RWPE1 (cell line): ENCODE measurements at regions not wholly inside any gene's neighbourhood (a gene's known extent, or its start where the extent isn't known, plus 50 kb on each side); places are given as distances from the start of the nearest gene placed in this dataset.

Experiments
- CTCF ChIA-PET: fragments of 350-600 bp; sonication (Branson Sonifier 250); formaldehyde crosslinking; extraction: SDS; loops from one replicate; lab custom pipeline; 2021; lab: Yijun Ruan, JAX
- POLR2A ChIA-PET: fragments of 400-600 bp; formaldehyde crosslinking; extraction: SDS; loops from one replicate; lab custom pipeline; 2020; ENCODE audit warnings: antibody characterized with exemption; ENCODE audit not compliant: low non-redundant PET; lab: Yijun Ruan, JAX
- DNase-seq: peaks from one replicate; pipeline ENCODE4 v3.0.0; 2012; ENCODE audit warnings: low spot score
- H3K27ac ChIP-seq: fragments of 450-650 bp; 2 replicates; pipeline ENCODE4 v1.5.1; 2017
- CTCF ChIP-seq: fragments of 450-650 bp; conservative IDR thresholded peaks from 2 replicates; pipeline ENCODE4 v1.5.1; 2017; ENCODE audit warnings: low read depth, mild to moderate bottlenecking

GRCh38 chr12:11965258-11965910 is 105.4 kb upstream of the BCL2L14 start:
- ChIA-PET CTCF (no interaction called here), POLR2A (no interaction called here)
- TF ChIP-seq CTCF, result no peak
- no peak for DNase-seq
- no peak overlapping the region for H3K27ac ChIP-seq

DNA sequence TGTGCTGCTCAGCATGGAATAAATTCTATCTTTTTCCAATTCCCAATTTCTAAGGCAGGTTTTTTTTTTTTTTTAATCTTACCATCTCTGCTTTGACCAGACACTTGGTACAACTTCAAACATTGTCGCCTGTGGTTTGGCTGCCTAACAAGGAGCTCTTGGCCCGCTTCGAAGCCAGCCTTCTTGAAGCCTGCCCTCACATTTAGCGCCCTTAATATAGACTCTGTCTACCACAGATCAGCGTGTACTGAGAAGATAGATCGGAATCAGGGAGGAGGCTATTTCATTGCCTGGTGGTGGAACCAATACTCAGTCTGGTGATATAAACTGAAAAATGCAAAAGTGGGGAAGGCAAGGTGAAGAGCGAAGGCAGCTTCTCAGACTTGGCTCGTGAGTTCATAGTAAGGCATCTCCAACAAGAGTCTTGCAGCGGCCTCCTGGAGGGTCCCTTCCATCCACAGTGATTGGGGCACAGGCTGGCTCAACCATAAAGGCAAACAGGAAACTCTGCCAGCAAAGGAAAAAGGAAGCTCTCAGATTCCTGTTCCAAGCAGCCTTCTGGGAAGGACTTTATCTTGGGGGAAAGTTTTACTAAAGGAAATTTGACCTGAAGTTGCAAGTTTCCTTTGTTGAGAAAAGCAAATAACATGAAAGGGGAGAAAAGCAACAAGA is 103.2 kb upstream of the BCL2L14 start:
- TF ChIP-seq CTCF, result no peak
- H3K27ac ChIP-seq, result no peak overlapping the region
- POLR2A ChIA-PET, result no interaction called here
- DNase-seq, result no peak
- CTCF ChIA-PET, result interaction anchor here (0.5 to 0.7 kb wide), 3 partner anchors 278 to 654 kb away, joined by 3 to 4 read pairs (median 4); no protein-coding TSS in a partner anchor

GRCh38 chr12:11968048-11968383 is 102.7 kb upstream of the BCL2L14 start:
- ChIA-PET CTCF (interaction anchor here (0.7 kb wide), 1 partner anchor 292 kb away, joined by 3 read pairs; no protein-coding TSS in a partner anchor), POLR2A (no interaction called here)
- H3K27ac ChIP-seq, result no peak overlapping the region
- TF ChIP-seq CTCF, result no peak
- DNase-seq, result no peak

GRCh38 chr12:11968516-11968915 is 102.2 kb upstream of the BCL2L14 start:
- no peak for TF ChIP-seq CTCF
- POLR2A ChIA-PET, result no interaction called here
- DNase-seq, result no peak
- H3K27ac ChIP-seq, result no peak overlapping the region
- CTCF ChIA-PET, result no interaction called here

DNA sequence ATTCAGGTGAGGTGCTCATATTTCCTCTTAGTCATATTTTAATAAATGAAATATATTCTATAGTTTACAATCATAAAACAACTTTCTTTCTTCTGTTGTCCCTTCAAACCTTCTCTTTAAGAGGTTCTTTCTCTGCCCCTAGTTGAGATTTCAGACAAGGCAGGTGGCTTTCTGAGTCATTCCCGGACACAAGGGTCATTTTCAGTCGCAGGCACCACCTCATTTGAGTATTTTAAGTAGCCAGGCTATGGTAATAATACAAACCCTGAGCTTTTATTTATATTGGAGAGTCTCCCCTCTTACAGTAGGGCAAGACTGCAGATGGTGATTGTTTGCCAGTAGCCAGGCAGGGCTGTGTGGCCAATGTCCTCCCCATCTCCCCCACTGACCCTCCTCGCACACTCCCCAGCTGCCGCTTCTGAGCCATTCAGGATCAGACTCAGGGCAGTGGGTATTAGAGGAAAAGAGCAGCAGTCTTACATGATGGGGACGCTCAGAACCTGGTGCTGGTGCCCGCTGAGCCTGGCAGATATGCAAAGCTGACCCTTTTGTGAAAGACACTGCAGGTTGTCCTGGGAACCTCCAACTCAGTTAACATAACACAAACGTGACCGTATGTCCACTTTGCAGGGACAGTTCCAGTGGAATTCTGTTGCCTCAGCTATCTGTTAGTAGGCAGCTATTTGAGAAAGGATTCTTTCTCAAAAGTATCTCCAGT is 101.1 kb upstream of the BCL2L14 start:
- ChIA-PET CTCF (interaction anchor here (0.7 kb wide), 1 partner anchor 469 kb away, joined by 4 read pairs; no protein-coding TSS in a partner anchor), POLR2A (no interaction called here)
- no peak for DNase-seq

More for the DNA sequence above, 101.1 kb upstream of the BCL2L14 start:
- no peak overlapping the region for H3K27ac ChIP-seq
- no peak for TF ChIP-seq CTCF
